ENCODE measurements at regions not wholly inside any gene's neighbourhood (a gene's known extent, or its start where the extent isn't known, plus 50 kb on each side); places are given as distances from the start of the nearest gene placed in this dataset.

DNA sequence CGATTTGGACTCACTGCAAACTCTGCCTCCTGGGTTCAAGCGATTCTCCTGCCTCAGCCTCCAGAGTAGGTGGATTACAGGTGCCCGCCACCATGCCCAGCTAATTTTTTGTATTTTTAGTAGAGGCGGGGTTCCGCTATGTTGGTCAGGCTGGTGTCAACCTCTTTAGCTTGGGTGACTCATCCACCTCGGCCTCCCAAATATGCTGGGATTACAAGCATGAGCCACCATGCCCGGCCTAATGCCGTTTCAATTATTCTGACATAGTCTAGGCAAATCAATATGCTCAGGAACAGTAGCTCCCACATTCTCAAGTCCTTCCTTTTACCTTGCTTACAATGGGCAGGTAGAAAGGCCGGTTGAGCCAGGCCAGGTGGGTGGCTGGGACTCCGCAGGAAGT, 82.0 kb upstream of the EEA1 start:
- TF ChIP-seq, protein P1, sequence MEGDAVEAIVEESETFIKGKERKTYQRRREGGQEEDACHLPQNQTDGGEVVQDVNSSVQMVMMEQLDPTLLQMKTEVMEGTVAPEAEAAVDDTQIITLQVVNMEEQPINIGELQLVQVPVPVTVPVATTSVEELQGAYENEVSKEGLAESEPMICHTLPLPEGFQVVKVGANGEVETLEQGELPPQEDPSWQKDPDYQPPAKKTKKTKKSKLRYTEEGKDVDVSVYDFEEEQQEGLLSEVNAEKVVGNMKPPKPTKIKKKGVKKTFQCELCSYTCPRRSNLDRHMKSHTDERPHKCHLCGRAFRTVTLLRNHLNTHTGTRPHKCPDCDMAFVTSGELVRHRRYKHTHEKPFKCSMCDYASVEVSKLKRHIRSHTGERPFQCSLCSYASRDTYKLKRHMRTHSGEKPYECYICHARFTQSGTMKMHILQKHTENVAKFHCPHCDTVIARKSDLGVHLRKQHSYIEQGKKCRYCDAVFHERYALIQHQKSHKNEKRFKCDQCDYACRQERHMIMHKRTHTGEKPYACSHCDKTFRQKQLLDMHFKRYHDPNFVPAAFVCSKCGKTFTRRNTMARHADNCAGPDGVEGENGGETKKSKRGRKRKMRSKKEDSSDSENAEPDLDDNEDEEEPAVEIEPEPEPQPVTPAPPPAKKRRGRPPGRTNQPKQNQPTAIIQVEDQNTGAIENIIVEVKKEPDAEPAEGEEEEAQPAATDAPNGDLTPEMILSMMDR (conservative IDR thresholded peaks at IDR 0.05; ENCODE audit: low read length), result no peak
- H3K4me3 ChIP-seq (ENCODE audit: low read length), result no peak overlapping the region
- no peak for DNase-seq (ENCODE audit: low read depth)

DNA sequence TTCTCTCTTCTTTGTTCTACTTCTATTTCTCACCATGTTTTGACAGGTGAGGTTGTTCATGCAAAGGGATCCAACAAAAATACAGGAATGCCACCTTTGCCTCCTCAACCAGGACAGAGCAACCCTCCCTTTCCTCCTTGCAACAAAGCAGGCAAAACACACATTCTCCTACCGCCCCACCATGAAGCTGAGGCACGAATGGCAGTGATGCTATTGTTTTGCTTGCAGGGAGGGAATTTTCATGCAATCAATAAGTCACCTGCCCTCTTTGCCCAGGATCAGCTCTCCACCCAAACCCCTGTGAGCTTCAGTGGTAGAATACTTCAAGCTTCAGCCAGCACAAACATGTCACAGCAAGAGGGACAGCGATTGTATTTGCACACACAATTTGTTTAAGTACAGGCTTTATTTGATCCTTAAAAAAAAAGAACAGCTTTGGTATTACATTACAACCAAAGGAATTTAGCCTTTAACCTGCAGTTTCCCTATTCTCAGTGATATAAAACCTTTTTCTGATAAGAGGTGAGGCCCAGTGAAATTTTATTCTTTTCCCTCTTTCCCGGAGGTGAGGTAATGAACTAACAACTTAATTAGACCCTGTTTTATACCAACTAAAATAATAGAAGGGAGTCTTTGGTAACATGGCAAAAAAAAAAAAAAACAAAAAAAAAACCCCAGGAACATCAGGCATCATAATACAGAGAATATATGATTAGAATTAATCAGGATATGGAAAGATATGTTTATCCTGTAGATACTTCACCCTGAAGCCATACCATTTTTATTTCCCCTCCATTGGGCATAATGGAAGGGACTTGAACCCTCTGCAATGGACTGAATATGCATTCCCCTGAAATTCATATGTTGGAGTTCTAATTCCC, 87.0 kb upstream of the EEA1 start:
- DNase-seq (ENCODE audit: low read depth), result no peak
- TF ChIP-seq, protein P1 (conservative IDR thresholded peaks at IDR 0.05; ENCODE audit: low read length), result no peak
- no peak overlapping the region for H3K4me3 ChIP-seq (ENCODE audit: low read length)

DNA sequence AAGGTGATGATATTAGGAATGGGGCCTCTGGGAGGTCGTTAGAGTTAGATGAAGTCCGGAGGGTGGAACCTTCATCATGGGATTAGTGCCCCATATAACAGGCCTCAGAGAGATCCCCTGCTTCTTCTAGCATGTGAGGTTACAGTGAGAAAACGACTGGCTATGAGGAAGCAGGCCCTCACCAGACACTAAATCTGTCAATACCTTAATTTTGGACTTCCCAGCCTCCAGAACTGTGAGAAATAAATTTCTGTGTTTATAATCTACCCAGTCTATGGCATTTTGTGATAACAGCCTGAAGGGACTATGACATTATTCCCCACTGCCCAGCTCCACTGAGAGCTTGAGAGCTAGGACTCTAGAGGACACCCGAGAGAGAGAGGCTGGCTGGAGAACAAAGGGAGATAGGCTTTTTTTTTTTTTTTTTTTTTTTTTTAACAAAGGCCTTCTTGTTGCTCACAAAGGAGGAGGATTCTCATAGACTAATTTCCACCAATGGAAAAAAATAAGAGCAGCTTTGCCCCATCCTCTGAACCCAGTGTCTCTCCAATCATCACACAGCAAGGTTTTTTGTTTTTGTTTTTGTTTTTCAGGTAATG, 87.8 kb upstream of the EEA1 start:
- H3K4me3 ChIP-seq (ENCODE audit: low read length), result no peak overlapping the region
- no peak for DNase-seq (ENCODE audit: low read depth)
- TF ChIP-seq, protein P1 (conservative IDR thresholded peaks at IDR 0.05; ENCODE audit: low read length), result no peak

DNA sequence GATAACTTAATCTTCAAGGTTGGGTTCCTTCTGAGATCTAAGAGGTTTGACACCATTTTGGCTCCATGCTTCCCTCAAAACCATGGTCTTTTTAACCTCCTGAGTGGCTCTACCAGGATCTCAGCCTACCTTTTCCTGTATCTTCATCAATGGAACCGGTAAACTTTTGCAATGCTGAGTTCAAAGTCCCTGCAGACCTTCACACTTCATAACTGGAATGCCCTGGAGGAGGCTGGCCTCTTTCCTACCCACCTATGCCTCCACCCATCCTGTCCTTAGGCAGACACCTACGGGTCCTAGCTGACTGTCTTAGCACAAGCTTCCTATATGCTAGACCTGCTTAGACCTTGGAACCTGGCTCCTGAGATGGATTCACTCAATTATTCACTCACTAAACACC, 89.5 kb upstream of the EEA1 start:
- TF ChIP-seq, protein P1 (conservative IDR thresholded peaks at IDR 0.05; ENCODE audit: low read length), result no peak
- DNase-seq (ENCODE audit: low read depth), result no peak

DNA sequence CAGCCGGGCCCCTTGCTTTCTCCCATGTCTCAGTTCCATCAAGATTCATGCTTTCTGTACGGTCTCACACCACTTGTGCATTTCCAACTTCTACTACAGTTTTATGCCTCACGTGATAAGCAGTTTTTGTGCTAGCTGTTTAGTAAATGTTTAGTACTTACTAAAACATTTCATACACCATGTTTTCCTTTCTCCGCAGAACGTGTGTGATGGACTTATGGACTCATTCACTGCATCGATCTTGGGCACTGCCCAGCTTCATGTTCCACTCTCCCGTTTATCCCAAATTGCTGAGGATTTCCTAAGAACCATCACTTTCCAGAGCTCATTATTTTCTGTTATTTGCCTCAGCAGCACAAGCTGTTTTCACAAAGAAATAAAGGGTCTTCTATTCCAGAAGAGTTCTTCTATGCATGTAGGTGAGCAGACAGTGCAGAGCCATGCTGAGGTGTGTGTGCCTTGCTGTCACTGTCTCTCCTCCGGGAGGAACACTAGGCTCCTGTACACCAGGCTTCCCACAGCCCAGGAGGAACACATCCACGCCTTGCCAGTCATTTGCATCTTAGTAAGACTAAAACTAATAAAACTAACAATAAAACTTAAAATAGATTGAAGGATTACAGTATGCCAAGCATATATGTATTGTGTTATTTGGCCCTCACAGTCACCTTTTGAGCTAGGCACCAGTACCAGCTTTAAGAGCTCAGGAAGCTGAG, 90.3 kb upstream of the EEA1 start:
- TF ChIP-seq, protein P1 (conservative IDR thresholded peaks at IDR 0.05; ENCODE audit: low read length), result no peak
- H3K4me3 ChIP-seq (ENCODE audit: low read length), result no peak overlapping the region

More for the DNA sequence above, 89.5 kb upstream of the EEA1 start:
- no peak overlapping the region for H3K4me3 ChIP-seq (ENCODE audit: low read length)

DNA sequence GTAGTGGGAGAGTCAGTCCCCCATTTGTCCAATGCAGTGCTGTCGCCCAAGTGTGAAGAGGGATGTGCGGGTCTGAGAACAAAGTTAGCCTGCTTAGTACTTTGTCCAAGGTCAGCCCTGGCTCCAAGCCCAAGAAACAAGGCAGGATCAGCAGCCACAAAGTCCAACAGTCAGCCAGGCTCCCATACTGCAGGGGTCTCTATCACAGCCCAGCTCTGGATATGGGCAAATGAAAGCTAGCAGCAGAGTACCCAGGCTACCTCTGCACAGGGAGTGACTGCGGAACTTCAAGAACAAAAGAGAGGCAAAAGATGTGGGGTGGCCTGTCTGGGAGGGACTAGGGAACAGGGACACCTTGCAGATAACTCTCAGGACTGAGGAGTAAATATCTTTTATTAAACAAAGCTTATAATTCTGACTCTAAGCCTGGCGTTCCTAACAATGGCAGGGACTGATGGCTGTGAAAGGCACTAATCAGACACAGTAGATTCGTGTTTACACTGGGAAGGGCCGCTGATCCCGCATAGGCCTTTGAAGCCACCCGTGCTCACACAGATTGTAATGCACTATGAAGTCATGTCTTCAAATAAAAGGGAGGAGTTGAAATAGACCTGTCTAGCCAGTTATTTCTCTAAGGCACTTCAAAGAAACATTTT, 91.0 kb upstream of the EEA1 start:
- no peak for DNase-seq (ENCODE audit: low read depth)
- no peak overlapping the region for H3K4me3 ChIP-seq (ENCODE audit: low read length)
- TF ChIP-seq, protein P1 (conservative IDR thresholded peaks at IDR 0.05; ENCODE audit: low read length), result no peak

More for the DNA sequence above, 90.3 kb upstream of the EEA1 start:
- no peak for DNase-seq (ENCODE audit: low read depth)

Measured in AG10803 (cell line).